HepG2 (cell line): ENCODE measurements at regions not wholly inside any gene's neighbourhood (a gene's known extent, or its start where the extent isn't known, plus 50 kb on each side); places are given as distances from the start of the nearest gene placed in this dataset.

ENCODE experiments used
- ATAC-seq: fragments of 200-7000 bp; cut with Tn5 transposase; 3 replicates; pipeline ENCODE4 v1.9.1; 2020; ENCODE audit warnings: mild to moderate bottlenecking, moderate library complexity
- BruUV-seq: library from RNA; stranded (reverse); fragments of 400-500 nt; replicated peaks from 2 replicates; lab custom pipeline; 2021; lab: Mats Ljungman, UMichigan
- CTCF ChIA-PET: fragments of 300-600 bp; formaldehyde crosslinking; extraction: SDS; loops from one replicate; lab custom pipeline; 2021; ENCODE audit warnings: low total read pairs, inconsistent platforms, low intra/inter-chr PET ratio; lab: Yijun Ruan, JAX
- POLR2A ChIA-PET: fragments of 350-600 bp; sonication (Branson Sonifier 250); formaldehyde crosslinking; loops from one replicate; lab custom pipeline; 2020; ENCODE audit warnings: antibody characterized with exemption, inconsistent platforms; lab: Yijun Ruan, JAX
- DNase-seq: peaks from one replicate; pipeline ENCODE4 v3.0.0-alpha.2; 2015; ENCODE audit warnings: low spot score
- FAIRE-seq: peaks from 3 replicates; lab custom pipeline; 2011; peaks lifted over from hg19 to GRCh38; lab: Jason Lieb, UNC
- H2AFZ ChIP-seq: one replicate; pipeline ENCODE4 v1.6.1; 2011; ENCODE audit warnings: low read length, inconsistent platforms
- H3K27ac ChIP-seq: fragments of 300-600 bp; 3 replicates; pipeline ENCODE4 v1.8.0; 2011; ENCODE audit warnings: mixed run types, mild to moderate bottlenecking, mixed read lengths, low read length, inconsistent platforms; ENCODE audit not compliant: insufficient read depth; ENCODE audit errors: extremely low read length
- H3K27me3 ChIP-seq, 2 experiments: fragments of 200-600 bp in 1 of 2; 2 replicates in 1 of 2; 3 replicates in 1 of 2; pipeline versions ENCODE4 v1.6.0 to v1.8.0; 2011; ENCODE audit warnings: low read length in 2 of 2, mild to moderate bottlenecking in 2 of 2, moderate library complexity in 2 of 2, inconsistent platforms in 1 of 2; ENCODE audit not compliant: insufficient read depth in 2 of 2, control insufficient read depth in 1 of 2
- H3K36me3 ChIP-seq, 2 experiments: fragments of 200-600 bp in 1 of 2; replicated peaks in 1 of 2; 2 replicates in 1 of 2; 3 replicates in 1 of 2; pipeline versions ENCODE4 v1.5.1 to v1.8.0; 2011; ENCODE audit warnings: low read length in 2 of 2, inconsistent platforms in 1 of 2; ENCODE audit not compliant: insufficient read depth in 2 of 2, control insufficient read depth in 1 of 2
- H3K4me1 ChIP-seq: 2 replicates; pipeline ENCODE4 v1.5.1; 2012; ENCODE audit warnings: low read length, inconsistent platforms; ENCODE audit not compliant: insufficient read depth
- H3K4me2 ChIP-seq: 2 replicates; pipeline ENCODE4 v1.6.0; 2011; ENCODE audit warnings: low read depth, low read length, inconsistent platforms
- H3K4me3 ChIP-seq, 3 experiments: fragments of 200-600 bp in 1 of 3; sonication (generic), shearing (Covaris generic) in 1 of 3; replicated peaks in 1 of 3; 2 replicates each; pipeline ENCODE4 v1.5.1; 2011 to 2016; ENCODE audit warnings: low read length in 3 of 3, inconsistent platforms in 2 of 3, low read depth in 2 of 3, mild to moderate bottlenecking in 2 of 3, control low read depth in 1 of 3, mixed read lengths in 1 of 3; ENCODE audit not compliant: insufficient read depth in 1 of 3
- H3K79me2 ChIP-seq: one replicate; pipeline ENCODE4 v1.6.1; 2011; ENCODE audit warnings: low read length, inconsistent platforms; ENCODE audit not compliant: insufficient read depth
- H3K9ac ChIP-seq: 2 replicates; pipeline ENCODE4 v1.6.0; 2011; ENCODE audit warnings: mild to moderate bottlenecking, low read depth, low read length, inconsistent platforms; ENCODE audit not compliant: insufficient read depth
- H3K9me3 ChIP-seq: 2 replicates; pipeline ENCODE4 v1.5.1; 2012; ENCODE audit warnings: mild to moderate bottlenecking, low read length
- H4K20me1 ChIP-seq: 2 replicates; pipeline ENCODE4 v1.6.0; 2011; ENCODE audit warnings: inconsistent platforms, mild to moderate bottlenecking, low read length, moderate library complexity; ENCODE audit not compliant: insufficient read depth
- CENPT ChIP-seq: sonication (generic); formaldehyde crosslinking; IDR thresholded peaks from 2 replicates; pipeline ENCODE4 v1.8.0; 2022; ENCODE audit warnings: low read depth, mild to moderate bottlenecking, moderate library complexity, missing genetic modification reagents
- IKZF1 ChIP-seq: fragments of 450-650 bp; IDR thresholded peaks from 2 replicates; pipeline ENCODE4 v1.7.1; 2016
- NFYC ChIP-seq: IDR thresholded peaks from 2 replicates; pipeline ENCODE4 v1.6.1; 2016; ENCODE audit warnings: missing genetic modification reagents, missing compliant biosample characterization
- PTBP1 ChIP-seq: fragments of 200-400 bp; formaldehyde crosslinking; IDR thresholded peaks from 2 replicates; pipeline ENCODE4 v1.6.1; 2018; ENCODE audit warnings: low read length, low read depth; ENCODE audit not compliant: poor library complexity, severe bottlenecking
- ZNF589 ChIP-seq: sonication (generic); formaldehyde crosslinking; conservative IDR thresholded peaks from 2 replicates; pipeline ENCODE4 v1.8.0; 2022; ENCODE audit warnings: mild to moderate bottlenecking, moderate library complexity, missing genetic modification reagents
- WGBS: methylation state at CpG from one replicate; pipeline ENCODE4 v1.1.6; 2017; ENCODE audit warnings: low lambda C conversion rate; 5-methylcytosine and 5-hydroxymethylcytosine counted together
- in situ Hi-C: cut with HindIII; loops from 2 replicates; pipeline ENCODE4 v1.10.0; 2017; ENCODE audit warnings: low pct_unique_long_range_greater_than_20kb; ENCODE audit not compliant: extremely low pct_ligation_motif_present
- intact Hi-C: fragments of 100-400 bp; cut with micrococcal nuclease; formaldehyde crosslinking; loops from one replicate; pipeline ENCODE4 v1.10.0; 2022; ENCODE audit not compliant: unreplicated experiment
- TF ChIP-seq, protein P1 (sequence below): sonication (generic); formaldehyde crosslinking; IDR thresholded peaks from 2 replicates; pipeline ENCODE4 v1.4.0; 2020; ENCODE audit warnings: mild to moderate bottlenecking, missing genetic modification reagents
- TF ChIP-seq, protein P2 (sequence below): IDR thresholded peaks from 2 replicates; pipeline ENCODE4 v1.6.1; 2016; ENCODE audit warnings: low read depth, control low read depth
- TF ChIP-seq, protein P3 (sequence below): sonication (generic); formaldehyde crosslinking; conservative IDR thresholded peaks from 2 replicates; pipeline ENCODE4 v1.4.0; 2020; ENCODE audit warnings: missing genetic modification reagents

DNA sequence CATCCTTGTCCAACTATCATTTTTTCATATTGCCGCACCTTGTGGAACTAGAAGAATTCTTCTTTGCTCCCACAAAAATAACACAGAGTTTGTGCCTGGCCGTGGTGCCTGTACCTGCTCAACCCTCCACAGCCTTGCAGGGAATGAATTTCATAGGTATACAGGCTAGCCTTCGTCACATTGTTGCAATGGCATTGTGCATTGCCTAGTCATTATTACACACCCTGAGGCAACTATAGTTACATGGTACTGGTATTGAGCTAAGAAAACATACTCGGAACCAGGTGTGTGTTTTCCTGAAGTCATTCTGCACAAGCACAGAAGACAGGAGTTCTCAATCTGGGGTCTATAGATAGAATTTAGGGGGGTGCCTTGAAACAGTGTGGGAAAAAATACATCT is 188.0 kb upstream of the CTAGE1 start (continued):
- TF ChIP-seq ZNF589 (CRISPR knock-in tag), result no peak
- TF ChIP-seq, protein P1, sequence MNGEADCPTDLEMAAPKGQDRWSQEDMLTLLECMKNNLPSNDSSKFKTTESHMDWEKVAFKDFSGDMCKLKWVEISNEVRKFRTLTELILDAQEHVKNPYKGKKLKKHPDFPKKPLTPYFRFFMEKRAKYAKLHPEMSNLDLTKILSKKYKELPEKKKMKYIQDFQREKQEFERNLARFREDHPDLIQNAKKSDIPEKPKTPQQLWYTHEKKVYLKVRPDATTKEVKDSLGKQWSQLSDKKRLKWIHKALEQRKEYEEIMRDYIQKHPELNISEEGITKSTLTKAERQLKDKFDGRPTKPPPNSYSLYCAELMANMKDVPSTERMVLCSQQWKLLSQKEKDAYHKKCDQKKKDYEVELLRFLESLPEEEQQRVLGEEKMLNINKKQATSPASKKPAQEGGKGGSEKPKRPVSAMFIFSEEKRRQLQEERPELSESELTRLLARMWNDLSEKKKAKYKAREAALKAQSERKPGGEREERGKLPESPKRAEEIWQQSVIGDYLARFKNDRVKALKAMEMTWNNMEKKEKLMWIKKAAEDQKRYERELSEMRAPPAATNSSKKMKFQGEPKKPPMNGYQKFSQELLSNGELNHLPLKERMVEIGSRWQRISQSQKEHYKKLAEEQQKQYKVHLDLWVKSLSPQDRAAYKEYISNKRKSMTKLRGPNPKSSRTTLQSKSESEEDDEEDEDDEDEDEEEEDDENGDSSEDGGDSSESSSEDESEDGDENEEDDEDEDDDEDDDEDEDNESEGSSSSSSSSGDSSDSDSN (CRISPR knock-in tag), result no peak
- TF ChIP-seq, protein P2, sequence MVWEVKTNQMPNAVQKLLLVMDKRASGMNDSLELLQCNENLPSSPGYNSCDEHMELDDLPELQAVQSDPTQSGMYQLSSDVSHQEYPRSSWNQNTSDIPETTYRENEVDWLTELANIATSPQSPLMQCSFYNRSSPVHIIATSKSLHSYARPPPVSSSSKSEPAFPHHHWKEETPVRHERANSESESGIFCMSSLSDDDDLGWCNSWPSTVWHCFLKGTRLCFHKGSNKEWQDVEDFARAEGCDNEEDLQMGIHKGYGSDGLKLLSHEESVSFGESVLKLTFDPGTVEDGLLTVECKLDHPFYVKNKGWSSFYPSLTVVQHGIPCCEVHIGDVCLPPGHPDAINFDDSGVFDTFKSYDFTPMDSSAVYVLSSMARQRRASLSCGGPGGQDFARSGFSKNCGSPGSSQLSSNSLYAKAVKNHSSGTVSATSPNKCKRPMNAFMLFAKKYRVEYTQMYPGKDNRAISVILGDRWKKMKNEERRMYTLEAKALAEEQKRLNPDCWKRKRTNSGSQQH (CRISPR knock-in tag), result no peak
- no peak for TF ChIP-seq PTBP1

DNA sequence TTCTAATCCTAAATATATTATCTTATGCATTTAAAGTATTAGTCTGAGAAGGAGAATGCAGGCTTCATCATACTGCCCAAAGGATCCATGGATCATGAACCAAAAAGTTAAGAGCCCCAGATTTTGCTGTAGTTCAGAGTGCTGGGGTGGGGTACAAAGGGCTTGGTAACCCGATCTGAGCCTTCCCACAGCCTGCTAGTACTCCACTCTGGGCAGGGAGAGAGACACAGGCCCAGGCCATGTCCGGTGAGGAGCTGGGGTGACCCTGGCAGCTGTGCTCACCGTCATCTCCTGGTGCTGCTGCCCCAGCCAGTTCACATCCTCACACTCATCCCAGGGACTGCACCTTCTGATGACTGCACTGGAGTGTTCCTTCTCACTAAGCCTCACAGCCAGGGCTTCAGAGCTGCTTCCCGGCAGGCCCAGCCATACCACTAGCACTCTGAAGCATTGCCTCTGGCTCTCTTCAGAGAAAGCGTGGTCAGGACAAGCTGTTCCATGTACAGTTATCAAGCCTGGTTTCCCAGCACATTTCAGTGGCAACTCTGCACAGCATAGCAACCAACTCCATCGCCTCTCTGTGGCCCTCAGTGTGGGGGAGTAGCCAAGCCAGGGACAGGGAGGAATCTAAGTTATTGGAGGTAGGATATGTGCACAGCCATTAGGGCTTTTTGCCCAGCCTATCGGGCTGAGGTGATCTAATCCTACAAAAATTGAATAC is 189.0 kb upstream of the CTAGE1 start:
- Histone ChIP-seq H3K79me2 (no peaks in the 10 kb centered on the region), H3K27ac (no peak overlapping the region), H4K20me1 (no peaks in the 10 kb centered on the region), H2AFZ (no peak overlapping the region), H3K4me1 (peaks cover 12% of the 10 kb centered on the region), H3K36me3 (no peaks in the 10 kb centered on the region), H3K4me2 (no peak overlapping the region), H3K9me3 (no peaks in the 10 kb centered on the region), H3K27me3 (no peaks in the 10 kb centered on the region), H3K9ac (no peak overlapping the region), H3K4me3 (no peak overlapping the region)
- intact Hi-C loops, result no loop called here
- in situ Hi-C loops, result no loop called here
- TF ChIP-seq NFYC (CRISPR knock-in tag) (no peak), IKZF1 (no peak), CENPT (no peak)
- TF ChIP-seq, protein P3, sequence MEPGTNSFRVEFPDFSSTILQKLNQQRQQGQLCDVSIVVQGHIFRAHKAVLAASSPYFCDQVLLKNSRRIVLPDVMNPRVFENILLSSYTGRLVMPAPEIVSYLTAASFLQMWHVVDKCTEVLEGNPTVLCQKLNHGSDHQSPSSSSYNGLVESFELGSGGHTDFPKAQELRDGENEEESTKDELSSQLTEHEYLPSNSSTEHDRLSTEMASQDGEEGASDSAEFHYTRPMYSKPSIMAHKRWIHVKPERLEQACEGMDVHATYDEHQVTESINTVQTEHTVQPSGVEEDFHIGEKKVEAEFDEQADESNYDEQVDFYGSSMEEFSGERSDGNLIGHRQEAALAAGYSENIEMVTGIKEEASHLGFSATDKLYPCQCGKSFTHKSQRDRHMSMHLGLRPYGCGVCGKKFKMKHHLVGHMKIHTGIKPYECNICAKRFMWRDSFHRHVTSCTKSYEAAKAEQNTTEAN (CRISPR knock-in tag), result no peak
- BruUV-seq, result no TSS peak
- WGBS, result 40% methylated on average over 4 of the region's 7 CpGs
- CTCF ChIA-PET, result no interaction called here
- ATAC-seq, result no peak
- POLR2A ChIA-PET, result no interaction called here
- no peak for FAIRE-seq
- no peak for DNase-seq
